CD4-positive, alpha-beta T cell treated with Interleukin-4 for 1 hour (primary cell): ENCODE measurements at regions not wholly inside any gene's neighbourhood (a gene's known extent, or its start where the extent isn't known, plus 50 kb on each side); places are given as distances from the start of the nearest gene placed in this dataset.
"Not testable (repeated sequence)": the region's sequence is repeated elsewhere in the genome, so short reads cannot be mapped to it uniquely, and the experiment has no call there.

Experiments
- DNase-seq, 2 donors: peaks; one replicate each; pipeline ENCODE4 v3.0.0-alpha.2; 2020 to 2022

GRCh38 chr2:87498169-87498853 is 249.6 kb upstream of the PLGLB2 start:
- peak in 1 of 2 donors; percentile 44 for DNase-seq

GRCh38 chr2:87498854-87499238 is 249.0 kb upstream of the PLGLB2 start:
- DNase-seq: not testable (repeated sequence)

GRCh38 chr2:87499860-87500259 is 248.0 kb upstream of the PLGLB2 start:
- peak in 1 of 2 donors; percentile 84 for DNase-seq

- peak in 1 of 2 donors; percentile 60 for DNase-seq
Measured at GRCh38 chr2:87500421-87500820, 247.5 kb upstream of the PLGLB2 start.

- DNase-seq: peak in 1 of 2 donors; percentile 59
Measured at GRCh38 chr2:87500951-87501350, 246.9 kb upstream of the PLGLB2 start.

- DNase-seq: not testable (repeated sequence)
Measured at GRCh38 chr2:87502948-87503347, 244.9 kb upstream of the PLGLB2 start.

GRCh38 chr2:87505239-87505638 is 242.6 kb upstream of the PLGLB2 start:
- DNase-seq: not testable (repeated sequence)

GRCh38 chr2:87505909-87506308 is 242.0 kb upstream of the PLGLB2 start:
- not testable (repeated sequence) for DNase-seq

- peak; percentile 80 to 84 for DNase-seq
Measured at GRCh38 chr2:87507378-87508348, 240.2 kb upstream of the PLGLB2 start.

GRCh38 chr2:87511195-87511778 is 236.6 kb upstream of the PLGLB2 start:
- DNase-seq: peak in 1 of 2 donors; percentile 54

- peak in 1 of 2 donors; percentile 39 for DNase-seq
Measured at GRCh38 chr2:87512864-87513530, 234.9 kb upstream of the PLGLB2 start.

- peak in 1 of 2 donors; percentile 40 for DNase-seq
Measured at GRCh38 chr2:87514034-87514433, 233.9 kb upstream of the PLGLB2 start.

- not testable (repeated sequence) for DNase-seq
Measured at GRCh38 chr2:87514515-87514914, 233.4 kb upstream of the PLGLB2 start.

GRCh38 chr2:87515226-87515625 is 232.7 kb upstream of the PLGLB2 start:
- DNase-seq: peak; percentile 56 to 70

- DNase-seq: not testable (repeated sequence)
Measured at GRCh38 chr2:87515875-87516274, 232.0 kb upstream of the PLGLB2 start.

GRCh38 chr2:87516369-87516967 is 231.4 kb upstream of the PLGLB2 start:
- not testable (repeated sequence) for DNase-seq

GRCh38 chr2:87517438-87517837 is 230.4 kb upstream of the PLGLB2 start:
- peak; percentile 32 to 53 for DNase-seq

- DNase-seq: peak in 1 of 2 donors; percentile 28
Measured at GRCh38 chr2:87518066-87518465, 229.8 kb upstream of the PLGLB2 start.

GRCh38 chr2:87518547-87518946 is 229.3 kb upstream of the PLGLB2 start:
- not testable (repeated sequence) for DNase-seq

- not testable (repeated sequence) for DNase-seq
Measured at GRCh38 chr2:87519158-87520011, 228.5 kb upstream of the PLGLB2 start.

- DNase-seq: peak; percentile 73 to 78
Measured at GRCh38 chr2:87521057-87521456, 226.8 kb upstream of the PLGLB2 start.
